Non-pigmented ciliary epithelial cell (primary cell): ENCODE measurements at regions not wholly inside any gene's neighbourhood (a gene's known extent, or its start where the extent isn't known, plus 50 kb on each side); places are given as distances from the start of the nearest gene placed in this dataset.

Experiments used
- DNase-seq: peaks from one replicate; pipeline ENCODE4 v3.0.0-alpha.2; 2010; ENCODE audit warnings: low read depth

- no peak for DNase-seq
Measured at GRCh38 chr13:50358231-50359040, 343.2 kb downstream of the KCNRG start.

GRCh38 chr13:50359041-50359367 is 343.8 kb downstream of the KCNRG start:
- DNase-seq, result no peak

GRCh38 chr13:50359779-50360178 is 344.5 kb downstream of the KCNRG start:
- DNase-seq, result no peak

GRCh38 chr13:50360637-50361036 is 345.4 kb downstream of the KCNRG start:
- no peak for DNase-seq

GRCh38 chr13:50361282-50361681 is 346.0 kb downstream of the KCNRG start:
- no peak for DNase-seq

- no peak for DNase-seq
Measured at GRCh38 chr13:50365408-50366391, 350.5 kb downstream of the KCNRG start.

GRCh38 chr13:50366488-50367174 is 351.4 kb downstream of the KCNRG start:
- no peak for DNase-seq

- no peak for DNase-seq
Measured at GRCh38 chr13:50369646-50370045, 354.4 kb downstream of the KCNRG start.

GRCh38 chr13:50370303-50370950 is 355.2 kb downstream of the KCNRG start:
- DNase-seq, result no peak

GRCh38 chr13:50374517-50374916 is 359.3 kb downstream of the KCNRG start:
- no peak for DNase-seq

- no peak for DNase-seq
Measured at GRCh38 chr13:50375792-50376191, 360.5 kb downstream of the KCNRG start.

- no peak for DNase-seq
Measured at GRCh38 chr13:50376895-50377575, 361.8 kb downstream of the KCNRG start.

GRCh38 chr13:50377726-50378270 is 362.6 kb downstream of the KCNRG start:
- DNase-seq, result no peak

- DNase-seq, result no peak
Measured at GRCh38 chr13:50378509-50379044, 363.3 kb downstream of the KCNRG start.

- no peak for DNase-seq
Measured at GRCh38 chr13:50379584-50379983, 364.3 kb downstream of the KCNRG start.

- DNase-seq, result no peak
Measured at GRCh38 chr13:50380905-50381304, 365.7 kb downstream of the KCNRG start.

GRCh38 chr13:50382511-50382910 is 367.3 kb downstream of the KCNRG start:
- no peak for DNase-seq

- no peak for DNase-seq
Measured at GRCh38 chr13:50382951-50383350, 367.7 kb downstream of the KCNRG start.

- DNase-seq, result no peak
Measured at GRCh38 chr13:50384724-50385123, 369.5 kb downstream of the KCNRG start.

GRCh38 chr13:50386541-50387050 is 371.4 kb downstream of the KCNRG start:
- DNase-seq, result no peak
